H4 (cell line): ENCODE measurements at regions not wholly inside any gene's neighbourhood (a gene's known extent, or its start where the extent isn't known, plus 50 kb on each side); places are given as distances from the start of the nearest gene placed in this dataset.
A peak's percentile ranks its signal among the peaks of the same experiment; 100 is the strongest.

ENCODE experiments used
- DNase-seq: peaks from one replicate; pipeline ENCODE4 v3.0.0-alpha.2; 2015; ENCODE audit warnings: low spot score

DNA sequence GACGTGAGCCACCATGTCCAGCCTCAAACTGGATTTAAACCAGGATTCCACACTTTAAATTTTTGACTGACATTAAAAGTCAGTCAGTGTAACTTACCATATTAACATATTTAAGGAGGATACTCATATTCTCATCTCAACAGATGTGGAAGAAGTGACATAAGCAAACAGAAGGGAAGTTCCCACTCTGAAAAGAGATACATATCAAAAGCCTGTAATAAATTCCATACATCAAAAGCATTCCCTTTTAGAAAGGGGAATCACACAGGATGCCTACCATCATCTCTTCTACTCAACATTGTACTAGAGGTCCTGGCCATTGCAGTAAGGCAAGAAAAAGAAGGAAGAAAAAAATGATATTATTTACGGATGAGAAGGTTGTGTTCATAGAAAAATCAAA is 618.2 kb upstream of the DIPK2B start:
- DNase-seq, result no peak

DNA sequence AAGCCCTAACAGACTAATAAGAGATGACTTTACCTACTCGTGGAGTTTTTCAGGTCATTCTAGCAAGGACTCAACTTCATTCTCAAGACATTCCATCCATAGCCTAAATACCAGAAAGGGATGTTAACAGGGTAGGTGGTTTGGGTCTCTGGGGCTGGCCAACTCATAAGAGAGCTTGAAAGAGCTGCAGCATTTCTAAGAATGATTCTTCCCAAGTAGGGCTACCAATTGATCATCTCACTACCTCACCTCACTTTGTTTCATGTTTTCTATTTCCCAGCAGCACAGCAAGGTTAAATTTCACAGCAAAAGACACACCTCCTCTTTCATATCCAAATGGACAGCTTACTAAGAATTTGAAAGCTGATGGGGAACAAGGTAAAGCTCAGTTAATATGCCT is 614.8 kb upstream of the DIPK2B start:
- no peak for DNase-seq

DNA sequence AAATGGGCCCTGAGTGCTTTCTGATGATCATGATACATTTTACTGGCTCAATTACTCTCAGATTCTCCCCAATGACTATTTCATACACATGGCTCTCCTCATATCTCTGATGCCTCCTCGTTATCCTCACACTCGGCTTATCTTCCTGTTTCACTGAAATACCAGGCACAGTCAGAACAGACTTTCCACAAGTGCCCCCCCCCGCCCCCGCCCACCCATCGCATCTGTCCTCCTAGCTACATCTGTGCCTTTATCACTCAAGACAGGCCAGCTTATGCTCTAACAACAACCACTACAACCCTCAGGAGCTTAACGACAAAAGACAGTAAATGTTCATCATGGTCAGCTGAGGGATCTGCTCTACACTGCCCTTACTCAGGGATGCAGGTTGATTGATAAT is 610.6 kb upstream of the DIPK2B start:
- no peak for DNase-seq

DNA sequence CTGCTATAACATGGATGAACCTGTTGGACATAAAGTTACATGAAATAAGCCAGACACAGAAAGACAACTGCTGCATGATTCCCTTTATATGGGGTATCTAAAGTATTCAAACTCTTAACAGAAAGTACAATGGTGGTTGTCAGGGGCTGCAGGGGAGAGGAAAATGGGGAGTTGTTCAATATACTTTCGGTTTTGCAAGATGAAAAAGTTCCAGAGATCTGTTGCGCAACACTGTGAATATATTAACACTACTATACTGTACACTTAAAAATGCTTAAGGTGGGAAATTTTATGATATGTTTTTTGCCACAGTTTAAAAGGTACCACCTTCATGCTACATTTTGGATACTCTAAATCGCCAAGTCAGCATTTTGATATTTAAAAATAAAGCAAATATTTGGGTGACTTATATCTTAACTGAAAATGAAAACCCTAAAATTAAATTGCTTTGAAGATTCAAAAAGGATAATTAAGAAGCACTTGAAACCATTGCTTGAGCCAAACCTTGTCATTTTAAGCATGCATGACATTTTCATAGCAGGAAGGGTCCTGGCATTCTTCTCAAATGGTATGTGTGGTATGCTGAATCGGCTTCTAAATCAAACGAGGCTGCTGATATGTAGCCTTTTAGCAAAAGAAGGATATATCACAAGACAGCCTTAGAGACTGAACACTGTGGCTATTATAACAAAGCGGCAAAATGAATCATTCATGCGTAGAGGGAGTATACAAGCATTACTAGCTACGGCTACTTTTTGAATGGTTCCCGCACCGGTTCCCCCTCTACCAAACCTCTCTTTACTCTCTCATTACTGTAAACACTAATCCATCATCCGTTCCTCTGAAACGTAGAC is 607.1 kb upstream of the DIPK2B start:
- DNase-seq, result peak; percentile 27

DNA sequence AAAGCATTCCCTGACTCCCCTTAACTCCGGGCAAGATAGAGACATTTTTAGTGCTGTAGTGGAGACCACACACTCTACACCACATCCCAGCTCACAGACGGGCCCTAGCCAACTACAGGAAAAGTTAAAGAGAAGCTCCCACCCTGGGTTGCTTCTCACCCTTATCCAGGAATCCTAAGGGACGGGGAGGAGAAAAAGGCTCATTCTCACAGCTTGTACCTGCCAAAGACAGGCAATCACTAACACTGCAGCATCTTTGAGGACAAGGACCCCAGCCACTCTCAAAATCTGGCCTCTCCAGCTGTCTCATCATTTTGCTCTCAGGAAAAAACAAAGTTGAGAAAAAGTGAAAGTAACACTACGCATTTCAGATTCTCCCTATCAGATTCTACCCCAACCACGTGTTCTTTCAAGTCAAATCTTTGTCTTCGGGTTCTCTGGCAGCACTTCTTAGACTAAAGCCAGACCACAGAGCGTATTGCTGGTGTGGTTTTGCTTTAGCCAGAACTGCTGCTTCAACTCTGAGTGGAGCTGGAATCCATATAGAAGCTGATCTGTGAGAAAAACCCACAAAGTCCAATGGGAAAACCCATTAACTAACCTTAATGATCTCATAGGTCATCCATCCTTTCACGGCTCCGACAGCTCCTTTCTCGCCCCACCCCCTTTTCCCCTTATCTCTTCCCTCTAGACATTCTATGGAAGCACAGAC is 605.9 kb upstream of the DIPK2B start:
- DNase-seq, result peak; percentile 87

DNA sequence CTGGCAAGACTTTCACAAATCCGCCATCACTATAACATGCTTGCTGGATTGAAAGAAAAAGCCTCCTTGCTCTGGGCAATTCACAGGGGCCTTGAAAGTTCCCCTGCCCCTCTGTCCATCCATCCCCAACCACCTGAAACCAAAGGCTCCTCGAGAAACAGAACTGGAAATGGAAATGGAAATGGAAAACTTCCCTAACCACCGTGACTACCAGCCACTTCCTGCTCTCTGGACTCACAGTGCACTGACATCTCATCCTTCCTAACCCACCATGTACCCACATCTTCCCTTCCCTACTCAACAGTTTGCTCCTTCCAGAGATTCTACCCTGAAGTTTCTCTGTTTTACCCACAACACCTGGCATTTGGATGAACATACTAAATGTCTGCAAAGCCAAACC is 603.6 kb upstream of the DIPK2B start:
- no peak for DNase-seq

DNA sequence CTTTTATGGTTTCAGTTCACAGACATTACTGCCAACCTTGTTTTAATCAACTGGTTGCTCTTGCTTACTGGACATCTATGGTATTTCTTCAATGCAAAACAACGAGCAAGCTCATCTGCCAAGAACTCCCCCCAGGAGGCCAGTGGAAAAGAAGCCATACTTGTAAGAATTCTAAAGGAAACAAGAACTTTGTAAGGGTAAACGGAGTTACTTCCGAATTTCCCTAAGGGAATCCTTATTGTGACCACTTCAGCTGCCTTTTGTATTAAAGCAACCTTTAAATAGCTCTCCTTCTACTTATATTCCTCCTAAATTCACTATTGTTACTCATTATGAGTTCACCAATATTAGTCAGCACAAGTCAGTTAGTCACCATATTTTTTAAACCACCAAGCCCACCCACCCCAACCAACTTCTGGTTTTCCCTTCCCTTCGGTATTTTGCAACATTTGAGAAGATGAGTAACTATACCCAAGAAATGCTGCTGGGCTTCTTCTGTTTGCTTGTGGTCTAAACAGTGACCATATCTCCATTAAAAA is 602.8 kb upstream of the DIPK2B start:
- peak; percentile 71 for DNase-seq

DNA sequence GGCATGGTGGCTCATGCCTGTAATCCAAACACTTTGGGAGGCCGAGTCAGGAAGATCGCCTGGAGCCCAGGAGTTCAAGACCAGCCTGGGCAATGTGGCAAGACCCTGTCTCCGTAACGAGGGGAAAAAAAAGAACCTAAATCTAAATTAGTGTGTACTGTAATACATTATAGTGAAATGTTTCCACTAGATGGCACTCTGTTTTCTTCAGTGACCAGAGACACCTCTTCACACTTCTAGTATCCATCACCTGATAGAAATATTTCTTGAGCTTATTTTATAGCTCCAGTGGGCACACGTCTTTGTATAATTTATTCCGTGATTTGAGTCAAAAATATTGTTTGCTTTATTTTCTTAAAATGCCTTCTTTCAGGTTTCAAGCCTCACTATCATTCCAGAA is 600.9 kb upstream of the DIPK2B start:
- peak; percentile 68 for DNase-seq

DNA sequence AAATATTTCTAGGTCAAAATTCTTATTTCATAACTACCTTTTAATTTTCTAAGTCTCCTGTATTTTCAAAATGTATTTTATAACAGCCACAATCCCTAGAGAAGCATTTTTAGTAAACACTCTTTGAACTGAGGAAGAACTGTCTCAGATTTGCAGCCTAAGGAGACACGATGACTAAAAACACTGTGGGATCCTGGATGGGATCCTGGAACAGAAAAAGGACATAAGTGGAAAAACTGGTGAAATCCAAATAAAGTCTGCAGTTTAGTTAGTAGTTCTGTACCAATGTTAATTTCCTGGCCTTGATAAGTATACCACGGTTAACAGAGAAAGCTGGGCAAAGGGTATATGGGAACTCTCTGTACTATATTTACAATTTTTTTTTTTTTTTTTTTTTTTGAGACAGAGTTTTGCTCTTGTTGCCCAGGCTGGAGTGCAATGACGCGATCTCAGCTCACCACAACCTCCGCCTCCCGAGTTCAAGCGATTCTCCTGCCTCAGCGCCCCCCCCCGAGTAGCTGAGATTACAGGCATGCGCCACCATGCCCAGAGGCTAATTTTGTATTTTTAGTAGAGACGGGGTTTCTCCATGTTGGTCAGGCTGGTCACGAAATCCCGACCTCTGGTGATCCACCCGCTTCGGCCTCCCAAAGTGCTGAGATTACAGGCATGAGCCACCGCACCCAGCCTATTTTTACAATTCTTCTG is 600.2 kb upstream of the DIPK2B start:
- peak; percentile 31 for DNase-seq

DNA sequence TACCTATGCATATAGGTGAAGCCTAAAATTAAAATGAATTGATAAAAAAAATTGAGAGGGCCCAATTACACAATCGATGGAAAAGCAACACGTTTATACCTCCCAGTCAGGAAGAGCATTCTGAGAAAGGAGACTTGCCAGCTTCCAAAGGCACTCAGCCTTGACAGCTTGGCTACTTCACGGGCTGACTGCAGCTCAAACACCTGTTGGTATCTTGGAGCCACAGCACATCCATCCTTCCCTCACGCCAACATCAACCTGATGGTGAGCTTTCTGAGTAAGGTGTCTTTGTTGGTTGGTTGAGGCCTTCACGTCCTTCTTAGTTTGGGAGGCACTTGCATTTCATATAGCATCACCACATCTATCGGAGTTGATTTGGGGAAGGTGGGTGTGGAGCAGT is 598.9 kb upstream of the DIPK2B start:
- DNase-seq, result no peak

DNA sequence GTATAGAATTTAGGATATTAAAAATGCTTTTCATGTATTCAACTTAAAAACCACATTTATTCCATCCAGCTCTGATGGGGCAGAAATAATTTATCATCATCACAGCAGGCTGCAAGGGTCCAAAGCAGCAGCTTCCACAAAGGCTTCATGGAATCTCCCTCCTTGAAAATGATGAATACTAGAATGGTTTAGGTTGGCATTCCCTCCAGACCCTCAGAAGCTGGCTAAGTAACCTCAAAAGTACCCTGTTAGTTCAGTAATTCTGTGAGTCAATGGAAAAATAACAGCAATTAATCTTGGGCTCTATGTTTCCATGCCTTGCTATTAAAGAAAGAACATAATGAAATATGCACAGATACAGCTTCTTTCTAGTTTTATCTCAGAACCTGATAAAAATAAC is 594.9 kb upstream of the DIPK2B start:
- DNase-seq, result no peak

DNA sequence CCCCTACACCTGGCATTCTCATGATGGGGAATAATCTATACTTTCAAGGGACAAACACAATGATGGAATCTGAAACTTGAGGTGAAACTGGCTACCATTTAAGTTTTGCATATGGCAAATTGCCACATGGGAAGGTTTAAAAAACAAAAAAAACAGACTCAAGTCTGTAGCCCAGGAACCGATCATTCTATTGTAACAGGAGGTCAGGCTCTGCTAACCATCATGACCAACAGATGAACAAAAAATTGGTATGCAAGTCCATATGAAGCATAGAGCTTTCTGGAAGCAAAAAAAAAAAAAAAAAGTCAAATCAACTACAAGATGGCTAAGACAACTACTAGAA is 594.3 kb upstream of the DIPK2B start:
- DNase-seq, result no peak

DNA sequence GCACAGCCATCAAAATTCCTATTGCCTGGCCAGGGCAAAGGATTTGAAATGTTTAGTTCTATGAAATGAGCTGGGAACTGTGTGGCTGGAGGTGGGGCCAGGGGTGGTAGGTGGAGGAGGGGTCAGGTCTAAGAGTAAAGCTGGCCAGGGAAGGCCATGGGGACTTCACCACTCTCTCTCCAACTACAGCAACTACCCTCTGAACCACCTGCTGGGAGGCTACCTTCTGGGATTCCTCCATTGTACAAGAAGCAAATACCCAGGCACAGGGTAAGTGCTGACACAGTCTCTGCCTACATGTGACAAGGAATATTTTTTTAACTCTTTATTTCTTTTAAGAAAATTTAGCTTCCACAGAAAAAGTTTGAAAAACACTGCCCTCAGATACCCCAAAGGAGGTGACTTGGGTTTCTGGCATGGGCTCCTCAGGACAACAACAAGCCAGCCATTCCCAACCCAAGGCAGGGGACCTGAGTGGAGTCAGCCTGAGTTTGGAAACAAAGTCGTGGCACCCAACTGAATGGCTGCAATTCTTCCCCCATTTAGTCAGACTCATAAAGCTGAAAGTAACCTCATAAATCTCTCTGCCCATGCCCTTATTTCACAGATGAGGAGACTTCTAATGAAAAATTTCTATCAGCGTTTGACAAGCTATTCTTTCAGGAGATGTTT is 593.8 kb upstream of the DIPK2B start:
- no peak for DNase-seq

DNA sequence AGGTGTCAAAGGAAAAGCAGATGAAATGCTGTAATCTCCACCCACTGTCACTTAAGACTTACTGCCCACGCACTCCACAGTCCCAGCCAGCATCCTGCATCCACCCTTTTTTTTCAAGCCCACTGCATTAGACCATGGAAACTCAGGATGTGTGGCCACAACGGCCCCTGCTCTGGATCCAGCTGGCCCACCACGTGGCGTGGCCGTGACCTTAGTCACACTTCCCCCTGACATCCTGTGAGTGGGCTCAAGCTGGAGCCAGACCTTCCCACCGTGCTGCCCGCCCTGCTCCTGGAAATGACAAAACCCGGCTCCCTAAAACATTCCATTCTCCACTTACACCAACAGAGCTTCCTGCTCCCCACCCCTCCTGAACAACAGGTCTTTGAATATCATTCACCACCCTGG is 588.3 kb upstream of the DIPK2B start:
- no peak for DNase-seq

DNA sequence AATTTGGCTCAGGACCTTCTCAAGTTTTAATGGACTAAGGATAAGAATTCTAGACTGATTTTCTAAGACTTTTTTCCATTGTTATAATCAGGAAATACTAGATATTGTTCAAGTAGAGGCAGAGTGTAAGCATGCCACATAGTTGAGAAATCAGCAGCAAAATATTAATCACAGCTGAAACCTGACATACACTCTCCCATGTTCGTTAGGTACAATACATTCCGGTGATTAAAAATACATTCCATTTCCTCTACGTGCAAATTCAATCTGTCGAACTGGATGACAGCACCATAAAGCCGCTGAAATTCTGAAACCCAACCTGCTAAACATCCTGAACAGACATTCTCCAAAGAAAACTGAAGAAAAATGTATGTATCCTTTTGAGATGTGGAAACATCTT is 587.6 kb upstream of the DIPK2B start:
- DNase-seq, result no peak

DNA sequence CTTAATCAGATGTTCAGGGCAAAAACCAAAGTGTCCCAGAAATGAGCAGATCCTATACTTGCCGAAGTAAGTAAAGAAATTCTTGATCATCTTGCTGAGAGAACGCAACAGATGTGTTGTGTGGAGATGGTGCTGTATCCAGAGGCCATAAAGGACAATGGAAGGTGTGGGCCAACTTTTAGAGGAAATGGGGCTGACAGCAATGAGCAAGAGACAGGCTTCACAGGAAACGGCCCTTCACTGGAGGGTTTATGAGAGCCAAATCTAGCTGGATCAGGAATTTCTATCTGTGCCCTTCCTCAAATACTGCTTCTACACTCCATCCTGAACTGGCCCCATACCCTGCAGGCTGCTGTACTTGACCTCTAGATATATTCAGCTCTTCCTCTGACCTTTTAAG is 583.9 kb upstream of the DIPK2B start:
- DNase-seq, result no peak

DNA sequence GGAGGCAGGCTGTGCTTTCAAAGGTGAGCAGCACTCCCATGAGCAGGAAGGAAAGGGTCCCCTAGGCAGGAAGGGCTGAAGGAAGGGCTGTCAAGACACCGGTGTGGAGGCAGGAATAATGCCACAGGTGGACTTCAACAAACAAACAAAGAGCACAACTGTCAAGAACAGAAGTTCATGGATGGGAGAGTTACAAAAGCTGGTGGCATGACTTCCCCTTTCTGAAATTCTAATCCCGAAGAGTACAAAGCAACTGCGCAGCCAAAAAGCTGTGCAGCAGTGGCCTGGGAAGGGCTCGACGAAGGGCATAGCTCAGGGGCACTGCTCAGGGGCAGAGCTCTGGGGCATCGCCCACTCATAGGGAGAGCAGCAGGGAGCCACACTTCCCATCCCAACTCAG is 582.3 kb upstream of the DIPK2B start:
- no peak for DNase-seq

DNA sequence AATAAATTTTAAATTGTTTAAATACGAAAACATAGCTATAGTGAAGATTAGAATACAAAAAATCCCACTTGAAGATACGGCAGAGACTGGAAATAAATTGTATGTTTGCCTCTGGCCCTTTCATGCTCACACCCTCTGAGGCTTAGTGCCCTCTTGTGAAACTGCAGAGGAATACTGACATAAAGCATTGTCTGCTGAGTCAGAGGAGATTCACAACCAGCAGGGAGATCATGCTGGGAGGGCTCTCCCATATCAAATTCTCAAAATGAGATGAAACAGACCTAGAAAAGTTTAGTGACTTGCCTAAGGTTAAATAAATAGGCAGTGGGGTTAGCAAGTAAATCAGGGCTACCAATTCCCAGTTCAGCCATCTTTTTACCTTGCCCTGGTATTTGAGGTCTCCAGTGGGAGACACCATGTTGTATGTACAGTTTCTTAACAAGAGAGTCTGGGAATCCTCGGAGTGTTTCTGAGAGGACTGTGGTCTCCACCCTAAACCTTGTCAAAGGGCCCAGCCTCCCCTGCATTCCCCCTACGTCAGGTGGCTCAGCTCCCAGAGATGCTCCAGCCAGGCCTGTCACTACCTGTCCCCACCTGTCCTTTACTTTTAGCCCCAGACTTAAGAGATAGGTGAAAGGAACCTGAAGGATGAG is 581.4 kb upstream of the DIPK2B start:
- peak; percentile 80 for DNase-seq

DNA sequence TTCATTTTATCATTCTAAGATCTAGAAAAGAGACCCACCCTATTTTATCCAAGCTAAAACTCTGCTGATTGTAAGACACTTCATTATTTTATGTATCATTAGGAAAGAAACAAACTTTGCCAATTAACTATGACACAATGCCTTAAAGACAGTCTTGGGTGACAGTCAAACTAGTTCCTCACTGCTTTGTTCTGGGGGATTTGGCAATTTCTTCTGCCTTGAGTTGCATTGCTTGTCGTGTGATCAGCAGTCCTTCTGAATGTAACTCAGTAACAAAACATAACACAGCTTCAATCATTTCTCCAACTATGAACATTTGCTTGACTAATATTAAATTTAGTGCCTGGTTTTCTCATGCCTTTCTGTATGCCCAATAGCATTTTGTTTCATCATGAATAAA is 577.9 kb upstream of the DIPK2B start:
- DNase-seq, result no peak

DNA sequence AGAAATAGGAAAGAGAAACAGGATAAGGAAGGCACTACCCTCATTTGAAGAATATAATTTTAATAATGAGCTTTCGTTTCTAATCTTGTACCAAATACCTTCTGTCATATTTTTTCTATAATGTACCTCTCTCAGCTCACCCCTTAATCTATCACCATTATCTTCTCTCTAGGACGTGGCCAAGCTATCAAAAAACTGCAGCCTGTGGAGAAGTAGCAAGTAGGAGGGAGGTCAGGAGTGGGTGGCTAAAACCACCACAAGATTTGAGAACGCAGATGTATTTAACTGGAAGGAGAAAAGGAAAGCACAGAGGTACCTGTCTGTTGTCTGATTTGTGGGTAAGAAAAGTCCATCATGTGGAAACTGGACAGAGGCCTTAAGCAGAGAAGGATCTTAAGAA is 576.7 kb upstream of the DIPK2B start:
- DNase-seq, result no peak

DNA sequence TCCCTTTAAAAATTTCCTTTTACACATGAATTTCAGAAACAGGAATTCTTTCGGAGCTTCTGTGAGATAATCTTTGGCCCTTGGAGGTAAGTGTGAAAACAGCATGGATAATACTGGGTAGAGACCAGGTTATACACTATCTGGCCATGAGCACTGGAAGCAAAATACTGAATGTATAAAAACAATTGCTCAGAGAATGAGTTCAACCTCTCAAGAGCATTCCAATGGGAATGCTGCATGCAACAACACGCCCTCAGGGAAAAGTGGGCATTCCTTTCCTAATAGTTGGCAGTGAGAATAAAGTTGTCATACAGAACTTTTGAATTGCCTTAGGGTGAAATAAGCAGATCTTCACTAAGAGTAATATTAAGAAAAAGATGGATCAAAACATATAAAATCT is 574.8 kb upstream of the DIPK2B start:
- peak; percentile 67 for DNase-seq

DNA sequence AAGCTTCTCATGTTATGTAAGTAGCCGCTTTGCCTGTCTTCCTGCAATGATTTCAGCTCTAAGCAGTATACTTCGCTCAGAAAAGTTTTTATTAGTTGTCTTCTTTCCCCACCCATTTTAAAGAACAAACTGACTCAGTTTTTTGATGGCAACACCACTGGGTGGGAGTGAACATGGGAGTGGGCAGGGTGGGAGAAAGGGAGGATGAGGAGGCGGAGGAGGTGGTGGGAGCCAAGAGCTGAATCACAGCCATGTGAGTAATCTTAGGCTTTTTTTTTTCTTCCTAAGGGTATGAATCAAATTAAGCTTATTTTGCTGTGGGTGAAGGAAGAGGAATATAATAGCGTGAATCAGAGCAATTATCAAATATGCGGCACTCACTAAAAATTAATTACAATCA is 574.3 kb upstream of the DIPK2B start:
- DNase-seq, result peak; percentile 28
